GM06990 (cell line): ENCODE measurements at regions not wholly inside any gene's neighbourhood (a gene's known extent, or its start where the extent isn't known, plus 50 kb on each side); places are given as distances from the start of the nearest gene placed in this dataset.

ENCODE experiments used
- DNase-seq: peaks from one replicate; pipeline ENCODE4 v3.0.0-alpha.2; 2011; ENCODE audit not compliant: insufficient read length; ENCODE audit errors: extremely low read depth
- H3K27me3 ChIP-seq: replicated peaks from 2 replicates; pipeline ENCODE4 v1.6.0; 2011; ENCODE audit warnings: low read length; ENCODE audit not compliant: control insufficient read depth, insufficient read depth
- H3K36me3 ChIP-seq: 2 replicates; pipeline ENCODE4 v1.5.1; 2011; ENCODE audit warnings: low read length; ENCODE audit not compliant: control insufficient read depth, insufficient read depth
- H3K4me3 ChIP-seq: replicated peaks from 2 replicates; pipeline ENCODE4 v1.5.1; 2011; ENCODE audit warnings: low read depth, mild to moderate bottlenecking, control low read depth, low read length
- CTCF ChIP-seq: IDR thresholded peaks from 2 replicates; pipeline ENCODE4 v1.5.1; 2011; ENCODE audit warnings: low read length, control low read depth, mild to moderate bottlenecking, inconsistent platforms; ENCODE audit not compliant: insufficient read depth, poor library complexity, severe bottlenecking

GRCh38 chr2:14751581-14751980, 119.1 kb downstream of the LRATD1 start:
- no peaks in the 10 kb centered on the region for H3K27me3 ChIP-seq
- no peak for TF ChIP-seq CTCF
- no peaks in the 10 kb centered on the region for H3K36me3 ChIP-seq
- H3K4me3 ChIP-seq = no peak overlapping the region
- DNase-seq = no peak

GRCh38 chr2:14752295-14752694, 119.8 kb downstream of the LRATD1 start:
- Histone ChIP-seq H3K36me3 (no peaks in the 10 kb centered on the region), H3K4me3 (no peak overlapping the region), H3K27me3 (no peaks in the 10 kb centered on the region)
- no peak for DNase-seq
- TF ChIP-seq CTCF = no peak

GRCh38 chr2:14756122-14756541, 123.6 kb downstream of the LRATD1 start:
- TF ChIP-seq CTCF = no peak
- Histone ChIP-seq H3K4me3 (no peak overlapping the region), H3K36me3 (no peaks in the 10 kb centered on the region), H3K27me3 (no peaks in the 10 kb centered on the region)
- no peak for DNase-seq

- H3K4me3 ChIP-seq = no peak overlapping the region
- DNase-seq = no peak
- no peaks in the 10 kb centered on the region for H3K36me3 ChIP-seq
- TF ChIP-seq CTCF = no peak
- no peaks in the 10 kb centered on the region for H3K27me3 ChIP-seq
Observed at GRCh38 chr2:14756981-14757657, 124.6 kb downstream of the LRATD1 start.

- H3K4me3 ChIP-seq = no peak overlapping the region
- DNase-seq = no peak
- no peak for TF ChIP-seq CTCF
- no peaks in the 10 kb centered on the region for H3K27me3 ChIP-seq
- H3K36me3 ChIP-seq = no peaks in the 10 kb centered on the region
Observed at GRCh38 chr2:14759082-14759481, 126.6 kb downstream of the LRATD1 start.

- Histone ChIP-seq H3K36me3 (no peaks in the 10 kb centered on the region), H3K27me3 (no peaks in the 10 kb centered on the region), H3K4me3 (no peak overlapping the region)
- no peak for DNase-seq
- TF ChIP-seq CTCF = no peak
Observed at GRCh38 chr2:14760169-14760568, 127.7 kb downstream of the LRATD1 start.
